DND-41 (cell line): ENCODE measurements at regions not wholly inside any gene's neighbourhood (a gene's known extent, or its start where the extent isn't known, plus 50 kb on each side); places are given as distances from the start of the nearest gene placed in this dataset.

Experiments used
- CTCF ChIP-seq: IDR thresholded peaks from 2 replicates; pipeline ENCODE4 v1.5.1; 2012; ENCODE audit warnings: borderline replicate concordance, low read length, moderate library complexity, mild to moderate bottlenecking; ENCODE audit not compliant: poor library complexity, severe bottlenecking; ENCODE audit errors: extremely low read depth
- EZH2 ChIP-seq: IDR thresholded peaks from 3 replicates; pipeline ENCODE4 v1.6.1; 2012; ENCODE audit warnings: borderline replicate concordance, low read depth, mild to moderate bottlenecking, moderate library complexity, low read length, inconsistent platforms; ENCODE audit not compliant: severe bottlenecking

GRCh38 chr15:25268166-25268565 lies 170.7 kb downstream of the UBE3A start:
- TF ChIP-seq EZH2 (no peak), CTCF (peak; percentile 50)
